IMR-90 (cell line): ENCODE measurements at regions not wholly inside any gene's neighbourhood (a gene's known extent, or its start where the extent isn't known, plus 50 kb on each side); places are given as distances from the start of the nearest gene placed in this dataset.

Source experiments
- ATAC-seq: fragments of 200-7000 bp; cut with Tn5 transposase; 2 replicates; pipeline ENCODE4 v1.9.1; 2020; ENCODE audit warnings: low read depth, mild to moderate bottlenecking, moderate library complexity
- BruUV-seq: library from RNA; stranded (reverse); fragments of 400-500 nt; replicated peaks from 2 replicates; lab custom pipeline; 2021; lab: Mats Ljungman, UMichigan
- CTCF ChIA-PET: fragments of 300-600 bp; formaldehyde crosslinking; extraction: SDS; loops from one replicate; lab custom pipeline; 2021; ENCODE audit warnings: antibody characterized with exemption; lab: Yijun Ruan, JAX
- POLR2A ChIA-PET: fragments of 300-600 bp; sonication (Branson Sonifier 250); formaldehyde crosslinking; loops from one replicate; lab custom pipeline; 2022; ENCODE audit warnings: antibody characterized with exemption; ENCODE audit not compliant: unreplicated experiment; lab: Charles Lee
- DNase-seq: peaks from one replicate; pipeline ENCODE4 v3.0.0; 2013
- H2AFZ ChIP-seq: replicated peaks from 2 replicates; pipeline ENCODE3; 2013; ENCODE audit warnings: low read length, mild to moderate bottlenecking; ENCODE audit not compliant: poor library complexity
- H2AK5ac ChIP-seq: 2 replicates; pipeline ENCODE4 v1.6.1; 2013; ENCODE audit warnings: low read depth, low read length, inconsistent platforms
- H2AK9ac ChIP-seq: replicated peaks from 2 replicates; pipeline ENCODE3; 2013; ENCODE audit warnings: mild to moderate bottlenecking, low read depth, low read length, moderate library complexity; ENCODE audit not compliant: poor library complexity
- H2BK120ac ChIP-seq: 2 replicates; pipeline ENCODE4 v1.6.1; 2013; ENCODE audit warnings: low read depth, low read length, inconsistent platforms
- H2BK15ac ChIP-seq: 3 replicates; pipeline ENCODE4 v1.6.1; 2013; ENCODE audit warnings: low read depth, low read length, inconsistent platforms
- H2BK20ac ChIP-seq: 2 replicates; pipeline ENCODE4 v1.6.1; 2013; ENCODE audit warnings: low read depth, mild to moderate bottlenecking, inconsistent platforms, low read length, moderate library complexity
- H2BK5ac ChIP-seq: 2 replicates; pipeline ENCODE4 v1.6.1; 2013; ENCODE audit warnings: mild to moderate bottlenecking, low read depth, low read length, inconsistent platforms; ENCODE audit not compliant: poor library complexity, severe bottlenecking
- H3K14ac ChIP-seq: replicated peaks from 2 replicates; pipeline ENCODE4 v1.6.1; 2013; ENCODE audit warnings: low read depth, low read length, inconsistent platforms
- H3K18ac ChIP-seq: 2 replicates; pipeline ENCODE4 v1.6.1; 2013; ENCODE audit warnings: low read depth, low read length, control low read depth
- H3K23ac ChIP-seq: 2 replicates; pipeline ENCODE4 v1.6.1; 2013; ENCODE audit warnings: low read depth, low read length, inconsistent platforms
- H3K27ac ChIP-seq: 2 replicates; pipeline ENCODE4 v1.5.1; 2013; ENCODE audit warnings: mild to moderate bottlenecking, control low read depth, low read length; ENCODE audit not compliant: insufficient read depth
- H3K27me3 ChIP-seq: 2 replicates; pipeline ENCODE4 v1.6.1; 2013; ENCODE audit warnings: low read length; ENCODE audit not compliant: control insufficient read depth, insufficient read depth
- H3K36me3 ChIP-seq: 2 replicates; pipeline ENCODE4 v1.6.1; 2013; ENCODE audit warnings: low read length, mixed read lengths; ENCODE audit not compliant: control insufficient read depth, insufficient read depth
- H3K4ac ChIP-seq: 2 replicates; pipeline ENCODE4 v1.6.1; 2013; ENCODE audit warnings: low read depth, low read length, inconsistent platforms
- H3K4me1 ChIP-seq: 2 replicates; pipeline ENCODE4 v1.6.1; 2013; ENCODE audit warnings: low read length, mixed read lengths; ENCODE audit not compliant: control insufficient read depth, insufficient read depth
- H3K4me2 ChIP-seq: 2 replicates; pipeline ENCODE4 v1.6.1; 2013; ENCODE audit warnings: low read depth, mild to moderate bottlenecking, control low read depth, low read length, moderate library complexity
- H3K4me3 ChIP-seq: 2 replicates; pipeline ENCODE4 v1.5.1; 2013; ENCODE audit warnings: low read depth, mild to moderate bottlenecking, control low read depth, low read length, moderate library complexity; ENCODE audit not compliant: insufficient read depth
- H3K56ac ChIP-seq: 2 replicates; pipeline ENCODE4 v1.6.1; 2013; ENCODE audit warnings: low read length, inconsistent platforms; ENCODE audit not compliant: insufficient read depth; ENCODE audit errors: extremely low read depth
- H3K79me1 ChIP-seq, 2 experiments: 2 replicates each; pipeline ENCODE4 v1.6.1; 2013; ENCODE audit warnings: low read length in 2 of 2, inconsistent platforms in 1 of 2, low read depth in 1 of 2
- H3K9ac ChIP-seq: 2 replicates; pipeline ENCODE4 v1.6.1; 2013; ENCODE audit warnings: low read depth, low read length, control low read depth
- H3K9me1 ChIP-seq: 2 replicates; pipeline ENCODE4 v1.6.1; 2013; ENCODE audit warnings: low read length, inconsistent platforms; ENCODE audit not compliant: insufficient read depth
- H3K9me3 ChIP-seq: 2 replicates; pipeline ENCODE4 v1.6.1; 2013; ENCODE audit warnings: low read length; ENCODE audit not compliant: control insufficient read depth, insufficient read depth
- H4K20me1 ChIP-seq: 2 replicates; pipeline ENCODE4 v1.6.1; 2013; ENCODE audit warnings: low read length, inconsistent platforms; ENCODE audit not compliant: insufficient read depth
- H4K5ac ChIP-seq: 2 replicates; pipeline ENCODE4 v1.6.1; 2013; ENCODE audit warnings: mild to moderate bottlenecking, low read depth, low read length, control low read depth
- H4K8ac ChIP-seq, 2 experiments: 2 replicates each; pipeline ENCODE4 v1.6.1; 2013; ENCODE audit warnings: low read depth in 2 of 2, low read length in 2 of 2, control low read depth in 1 of 2, inconsistent platforms in 1 of 2
- H4K91ac ChIP-seq: 2 replicates; pipeline ENCODE4 v1.6.1; 2013; ENCODE audit warnings: low read depth, low read length, inconsistent platforms; ENCODE audit not compliant: insufficient read depth
- BHLHE40 ChIP-seq: fragments of 150-350 bp; IDR thresholded peaks from 2 replicates; pipeline ENCODE4 v1.6.1; 2016; ENCODE audit warnings: mild to moderate bottlenecking, low read depth, low read length
- CEBPB ChIP-seq: IDR thresholded peaks from 2 replicates; pipeline ENCODE4 v1.6.1; 2012; ENCODE audit warnings: low read depth, low read length, improper control_type of control experiment
- FOS ChIP-seq: fragments of 150-350 bp; IDR thresholded peaks from 2 replicates; pipeline ENCODE4 v1.6.1; 2016; ENCODE audit warnings: low read depth, low read length
- RAD21 ChIP-seq: IDR thresholded peaks from 2 replicates; pipeline ENCODE4 v1.6.1; 2012; ENCODE audit warnings: low read length, improper control_type of control experiment
- RFX5 ChIP-seq: IDR thresholded peaks from 2 replicates; pipeline ENCODE4 v1.8.0; 2012; ENCODE audit warnings: low read depth, mild to moderate bottlenecking, low read length, moderate library complexity
- USF2 ChIP-seq: fragments of 150-350 bp; IDR thresholded peaks from 2 replicates; pipeline ENCODE4 v1.6.1; 2017; ENCODE audit warnings: mild to moderate bottlenecking, antibody characterized with exemption, low read length, low read depth
- WGBS, 2 experiments: methylation state at CpG; one replicate each; pipeline versions ENCODE4 v1.1.5 to v1.1.7; 2013; ENCODE audit warnings: missing lambda C conversion rate in 2 of 2; ENCODE audit not compliant: insufficient read length in 1 of 2; ENCODE audit errors: extremely low coverage in 2 of 2; 5-methylcytosine and 5-hydroxymethylcytosine counted together
- dilution Hi-C: fragments of 300-500 bp; cut with HindIII; formaldehyde crosslinking; loops from one replicate; pipeline ENCODE4 v1.14.3; 2018; ENCODE audit warnings: low sequenced_read_pairs; ENCODE audit not compliant: unreplicated experiment
- in situ Hi-C: fragments of 300-500 bp; cut with MboI; formaldehyde crosslinking; loops from 3 replicates; pipeline ENCODE4 v1.14.3; 2019; ENCODE audit warnings: low sequenced_read_pairs, inconsistent platforms, mixed read lengths
- intact Hi-C: fragments of 100-400 bp; cut with micrococcal nuclease; formaldehyde crosslinking; loops from 2 replicates; pipeline ENCODE4 v1.10.0; 2022

- H3K79me1 ChIP-seq: no peaks in the 10 kb centered on the region
- no peaks in the 10 kb centered on the region for H3K9me3 ChIP-seq
- H3K14ac ChIP-seq: peak overlapping the region; percentile 61
- no peak overlapping the region for H2BK20ac ChIP-seq
- H4K20me1 ChIP-seq: no peaks in the 10 kb centered on the region
- BruUV-seq: no TSS peak
- peak overlapping the region; percentile 41; the same call in 1 of the 2 replicates for H2AK5ac ChIP-seq
- no peak overlapping the region for H3K9ac ChIP-seq
- H3K4ac ChIP-seq: peak overlapping the region; percentile 51
- ATAC-seq (peak; percentile 47), DNase-seq (peak; percentile 89)
- H4K8ac ChIP-seq: 0 out of 4 replicates have a peak overlapping the region, but pooled peaks of 1 of the 2 experiments have one; percentile 4
- peak overlapping the region; percentile 12; the same call in 1 of the 2 replicates for H3K4me2 ChIP-seq
- H2AK9ac ChIP-seq: no peak overlapping the region
- in situ Hi-C loops (no loop called here), dilution Hi-C loops (no loop called here), intact Hi-C loops (loop anchor here (10.0 kb wide), 2 partner anchors 186 to 446 kb away; no protein-coding TSS in a partner anchor)
- no peak overlapping the region for H2BK5ac ChIP-seq
- no peak overlapping the region; the same call in 1 of the 2 replicates for H4K91ac ChIP-seq
- peaks cover 18% of the 10 kb centered on the region for H3K4me1 ChIP-seq
- no peak overlapping the region for H3K56ac ChIP-seq
- H3K23ac ChIP-seq: no peak overlapping the region
- peak overlapping the region; percentile 24; the same call in 1 of the 2 replicates for H2BK120ac ChIP-seq
- peaks cover 2% of the 10 kb centered on the region; the same call in 1 of the 2 replicates for H3K27me3 ChIP-seq
- no peaks in the 10 kb centered on the region for H3K36me3 ChIP-seq
- H2AFZ ChIP-seq: no peak overlapping the region
- peak overlapping the region; percentile 13; the same call in 2 of the 3 replicates for H2BK15ac ChIP-seq
- 0 out of 2 replicates have a peak, but pooled peaks have one; percentile 38 for TF ChIP-seq CEBPB
- no peak for TF ChIP-seq USF2
- TF ChIP-seq RAD21: 0 out of 2 replicates have a peak, but pooled peaks have one; percentile 7
- no peak for TF ChIP-seq BHLHE40
- 0 out of 2 replicates have a peak, but pooled peaks have one; percentile 12 for TF ChIP-seq FOS
- no peak for TF ChIP-seq RFX5
- 47% methylated on average over 5 of the region's 8 CpGs; no CpG with 5 or more reads in 1 of the 2 experiments for WGBS, 2 experiments
- POLR2A ChIA-PET: interaction anchor here (0.7 kb wide), 1 partner anchor 334 kb away, joined by 4 read pairs; no protein-coding TSS in a partner anchor
- H3K27ac ChIP-seq: no peak overlapping the region
- no peak overlapping the region; the same call in 1 of the 2 replicates for H3K18ac ChIP-seq
- no peak overlapping the region for H4K5ac ChIP-seq
- CTCF ChIA-PET: interaction anchor here (2.0 kb wide), 1 partner anchor 11 kb away, joined by 6 read pairs; no protein-coding TSS in a partner anchor
- H3K4me3 ChIP-seq: no peak overlapping the region
- peaks cover 8% of the 10 kb centered on the region for H3K9me1 ChIP-seq
These were observed 543.4 kb downstream of the CD83 start for GRCh38 chr6:14660806-14661579.
